ENCODE measurements at regions not wholly inside any gene's neighbourhood (a gene's known extent, or its start where the extent isn't known, plus 50 kb on each side); places are given as distances from the start of the nearest gene placed in this dataset.

GRCh38 chr6:120173250-120173649 is 823.7 kb upstream of the MAN1A1 start:
- Histone ChIP-seq H3K27me3 (no peaks in the 10 kb centered on the region), H3K4me3 (no peak overlapping the region), H3K4me1 (no peaks in the 10 kb centered on the region), H3K27ac (no peak overlapping the region), H3K9me3 (no peaks in the 10 kb centered on the region), H3K36me3 (no peaks in the 10 kb centered on the region)
- no peak for DNase-seq
- peak; percentile 24 for ATAC-seq
- no peak for TF ChIP-seq CTCF (IDR thresholded peaks at IDR 0.05)
- intact Hi-C loops (cut with DNase I) = no loop called here

- Histone ChIP-seq H3K27ac (no peak overlapping the region), H3K4me3 (no peak overlapping the region), H3K4me1 (no peaks in the 10 kb centered on the region), H3K27me3 (no peaks in the 10 kb centered on the region), H3K36me3 (no peaks in the 10 kb centered on the region), H3K9me3 (no peaks in the 10 kb centered on the region)
- TF ChIP-seq CTCF (IDR thresholded peaks at IDR 0.05) = no peak
- DNase-seq = no peak
- intact Hi-C loops (cut with DNase I) = no loop called here
- no peak for ATAC-seq
These were observed 815.0 kb upstream of the MAN1A1 start for GRCh38 chr6:120164531-120164930.

GRCh38 chr6:120157873-120158272 is 808.3 kb upstream of the MAN1A1 start:
- H3K9me3 ChIP-seq = no peaks in the 10 kb centered on the region
- no peak for ATAC-seq
- H3K4me3 ChIP-seq = no peak overlapping the region
- H3K27me3 ChIP-seq = no peaks in the 10 kb centered on the region
- TF ChIP-seq CTCF (IDR thresholded peaks at IDR 0.05) = no peak
- intact Hi-C loops (cut with DNase I) = no loop called here
- DNase-seq = no peak
- H3K4me1 ChIP-seq = no peaks in the 10 kb centered on the region
- H3K36me3 ChIP-seq = no peaks in the 10 kb centered on the region
- no peak overlapping the region for H3K27ac ChIP-seq

- no peaks in the 10 kb centered on the region for H3K4me1 ChIP-seq
- no peaks in the 10 kb centered on the region for H3K27me3 ChIP-seq
- no peak overlapping the region for H3K4me3 ChIP-seq
- intact Hi-C loops (cut with DNase I) = no loop called here
- no peak for TF ChIP-seq CTCF (IDR thresholded peaks at IDR 0.05)
- ATAC-seq (no peak), DNase-seq (no peak)
- H3K9me3 ChIP-seq = no peaks in the 10 kb centered on the region
- no peaks in the 10 kb centered on the region for H3K36me3 ChIP-seq
- H3K27ac ChIP-seq = no peak overlapping the region
These were observed 797.7 kb upstream of the MAN1A1 start for GRCh38 chr6:120147071-120147871.

GRCh38 chr6:120141601-120142000 is 792.0 kb upstream of the MAN1A1 start:
- no peak for DNase-seq
- H3K4me1 ChIP-seq = no peaks in the 10 kb centered on the region
- no peaks in the 10 kb centered on the region for H3K36me3 ChIP-seq
- intact Hi-C loops (cut with DNase I) = no loop called here
- H3K27ac ChIP-seq = no peak overlapping the region
- H3K27me3 ChIP-seq = no peaks in the 10 kb centered on the region
- TF ChIP-seq CTCF (IDR thresholded peaks at IDR 0.05) = no peak
- H3K9me3 ChIP-seq = no peaks in the 10 kb centered on the region
- no peak for ATAC-seq
- H3K4me3 ChIP-seq = no peak overlapping the region

Data from upper lobe of right lung (tissue), 1 donor.